NCI-H1436 (cell line): ENCODE measurements at regions not wholly inside any gene's neighbourhood (a gene's known extent, or its start where the extent isn't known, plus 50 kb on each side); places are given as distances from the start of the nearest gene placed in this dataset.

Experiments used
- DNase-seq: peaks from one replicate; lab custom pipeline; 2025; lab: John Stamatoyannopoulos, UW

GRCh38 chr3:180092889-180093288 lies 56.2 kb upstream of the PEX5L start:
- DNase-seq: no peak

GRCh38 chr3:180093535-180093934 lies 56.8 kb upstream of the PEX5L start:
- DNase-seq: no peak

- no peak for DNase-seq
Measured at GRCh38 chr3:180097626-180098025, 60.9 kb upstream of the PEX5L start.

- no peak for DNase-seq
Measured at GRCh38 chr3:180102134-180102533, 65.4 kb upstream of the PEX5L start.

- no peak for DNase-seq
Measured at GRCh38 chr3:180102604-180103003, 65.9 kb upstream of the PEX5L start.

GRCh38 chr3:180116203-180116602 lies 79.5 kb upstream of the PEX5L start:
- no peak for DNase-seq

GRCh38 chr3:180116658-180117057 lies 79.9 kb upstream of the PEX5L start:
- DNase-seq: no peak

- no peak for DNase-seq
Measured at GRCh38 chr3:180117381-180118163, 80.8 kb upstream of the PEX5L start.

- no peak for DNase-seq
Measured at GRCh38 chr3:180119567-180119966, 82.8 kb upstream of the PEX5L start.

GRCh38 chr3:180123928-180124327 lies 87.2 kb upstream of the PEX5L start:
- DNase-seq: no peak

- no peak for DNase-seq
Measured at GRCh38 chr3:180131169-180131568, 94.4 kb upstream of the PEX5L start.

- DNase-seq: no peak
Measured at GRCh38 chr3:180135101-180135500, 98.4 kb upstream of the PEX5L start.

GRCh38 chr3:180138871-180139270 lies 102.1 kb upstream of the PEX5L start:
- DNase-seq: no peak

- no peak for DNase-seq
Measured at GRCh38 chr3:180142041-180142440, 105.3 kb upstream of the PEX5L start.

GRCh38 chr3:180142472-180142871 lies 105.7 kb upstream of the PEX5L start:
- no peak for DNase-seq

- no peak for DNase-seq
Measured at GRCh38 chr3:180161770-180162169, 125.0 kb upstream of the PEX5L start.

GRCh38 chr3:180175572-180175971 lies 138.8 kb upstream of the PEX5L start:
- no peak for DNase-seq

GRCh38 chr3:180176059-180176458 lies 139.3 kb upstream of the PEX5L start:
- DNase-seq: no peak

- DNase-seq: no peak
Measured at GRCh38 chr3:180177255-180177654, 140.5 kb upstream of the PEX5L start.

GRCh38 chr3:180179562-180179961 lies 142.8 kb upstream of the PEX5L start:
- DNase-seq: no peak

- DNase-seq: no peak
Measured at GRCh38 chr3:180180795-180181194, 144.1 kb upstream of the PEX5L start.

- DNase-seq: no peak
Measured at GRCh38 chr3:180181387-180181786, 144.7 kb upstream of the PEX5L start.

- peak; percentile 14 for DNase-seq
Measured at GRCh38 chr3:180183346-180183745, 146.6 kb upstream of the PEX5L start.

GRCh38 chr3:180184816-180185215 lies 148.1 kb upstream of the PEX5L start:
- DNase-seq: no peak
